NCI-H446 treated with DMSO at 0.1 percent for 48 hours (cell line): ENCODE measurements at regions not wholly inside any gene's neighbourhood (a gene's known extent, or its start where the extent isn't known, plus 50 kb on each side); places are given as distances from the start of the nearest gene placed in this dataset.

Experiments used
- DNase-seq: peaks from one replicate; lab custom pipeline; 2025; lab: John Stamatoyannopoulos, UW

DNA sequence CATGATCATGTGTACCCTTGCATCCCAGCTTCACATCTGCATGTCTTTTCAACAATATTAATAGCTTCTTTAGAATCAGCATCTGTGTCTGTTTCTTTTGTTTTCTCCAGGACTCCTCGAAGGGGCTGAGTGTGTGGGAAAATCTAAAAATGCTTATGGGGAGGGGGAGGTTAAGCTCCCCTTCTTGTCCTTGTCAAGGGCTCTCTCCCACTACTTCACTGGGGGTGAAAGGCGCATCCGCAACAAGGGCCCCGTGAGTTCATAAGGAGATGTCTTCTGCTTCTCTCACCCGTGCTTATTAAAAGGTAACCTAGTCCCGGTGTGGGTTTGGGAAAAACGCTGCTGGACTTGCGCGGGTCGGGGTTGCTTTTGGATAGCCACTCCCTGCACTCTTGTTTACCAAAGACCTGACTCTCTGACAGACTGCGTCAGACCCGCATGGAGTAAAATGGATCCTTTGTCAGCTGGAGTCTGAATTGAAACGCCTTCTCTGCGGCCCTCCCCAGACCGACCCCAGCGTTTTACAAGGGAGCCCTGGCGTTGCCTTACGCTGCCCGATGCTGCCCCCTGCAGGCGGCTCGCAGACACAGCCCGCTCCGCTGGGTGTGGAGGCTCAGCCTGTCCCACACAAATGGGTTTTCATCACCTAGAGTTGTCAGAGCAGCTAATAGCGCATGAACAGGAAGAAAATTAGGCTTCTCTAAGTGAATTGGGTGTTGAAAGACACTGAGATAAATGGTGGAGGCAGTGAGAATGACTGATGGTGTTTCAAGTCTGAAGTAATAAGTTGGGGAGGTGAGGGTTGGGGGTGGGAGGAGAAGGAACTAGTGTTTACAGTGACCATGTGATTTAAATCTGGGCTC is 53.8 kb downstream of the IER5 start:
- DNase-seq = peak; percentile 87

DNA sequence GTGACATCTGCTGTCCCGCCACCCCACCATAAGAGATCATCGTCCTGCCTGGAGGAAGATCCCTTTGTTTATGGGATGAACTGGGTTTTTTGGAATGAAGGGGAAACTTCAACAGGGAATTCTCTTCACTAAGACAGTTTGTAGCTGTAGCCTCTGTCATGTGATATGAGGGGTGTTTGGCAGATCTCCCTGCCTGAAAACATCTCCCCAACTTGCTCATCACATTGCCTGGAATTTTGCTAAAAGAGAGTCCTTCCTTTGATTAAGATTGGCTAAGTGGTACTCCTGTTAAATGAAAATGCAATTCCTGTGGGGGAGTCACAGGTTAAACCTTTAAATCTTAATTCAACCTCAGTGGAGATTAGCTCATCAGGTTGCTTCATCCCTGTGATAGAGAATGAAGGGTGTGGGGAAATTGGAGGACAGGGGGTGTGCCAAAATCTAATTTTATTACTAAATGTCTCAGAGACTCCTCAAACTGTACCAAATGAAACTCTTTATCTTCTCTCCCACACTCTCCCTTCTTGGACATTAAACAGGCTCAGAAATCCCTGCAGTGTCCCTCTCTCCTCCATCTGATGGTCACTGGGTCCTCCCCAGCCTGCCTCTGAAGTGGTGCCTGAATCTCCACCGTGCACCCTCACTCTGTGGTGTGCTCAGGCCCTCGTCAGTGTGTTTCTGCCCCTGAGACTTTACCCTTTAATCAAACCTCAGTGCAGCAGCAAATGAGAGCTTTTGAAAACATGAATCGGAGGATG is 54.8 kb downstream of the IER5 start:
- no peak for DNase-seq

- no peak for DNase-seq
These were observed 55.7 kb downstream of the IER5 start for GRCh38 chr1:181144238-181144637.

DNA sequence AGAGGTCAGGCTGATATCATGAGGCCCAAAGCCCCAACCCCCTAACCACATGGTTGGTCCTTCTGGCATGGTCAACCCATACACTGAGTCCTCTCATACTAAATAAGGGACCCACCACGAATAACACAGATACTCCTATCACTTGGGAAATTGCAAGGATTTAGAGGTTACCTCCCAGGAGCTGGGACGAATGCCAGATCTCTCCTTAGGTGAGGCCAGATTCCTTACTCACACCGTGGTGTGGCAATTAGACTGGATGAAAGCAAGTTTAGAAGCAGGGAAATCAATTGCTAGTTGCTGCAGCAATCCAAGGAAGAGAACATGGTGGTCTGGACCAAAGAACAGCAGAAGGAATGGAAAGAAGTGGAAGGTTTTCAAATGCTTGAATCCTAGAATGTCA is 60.1 kb downstream of the IER5 start:
- DNase-seq = no peak

DNA sequence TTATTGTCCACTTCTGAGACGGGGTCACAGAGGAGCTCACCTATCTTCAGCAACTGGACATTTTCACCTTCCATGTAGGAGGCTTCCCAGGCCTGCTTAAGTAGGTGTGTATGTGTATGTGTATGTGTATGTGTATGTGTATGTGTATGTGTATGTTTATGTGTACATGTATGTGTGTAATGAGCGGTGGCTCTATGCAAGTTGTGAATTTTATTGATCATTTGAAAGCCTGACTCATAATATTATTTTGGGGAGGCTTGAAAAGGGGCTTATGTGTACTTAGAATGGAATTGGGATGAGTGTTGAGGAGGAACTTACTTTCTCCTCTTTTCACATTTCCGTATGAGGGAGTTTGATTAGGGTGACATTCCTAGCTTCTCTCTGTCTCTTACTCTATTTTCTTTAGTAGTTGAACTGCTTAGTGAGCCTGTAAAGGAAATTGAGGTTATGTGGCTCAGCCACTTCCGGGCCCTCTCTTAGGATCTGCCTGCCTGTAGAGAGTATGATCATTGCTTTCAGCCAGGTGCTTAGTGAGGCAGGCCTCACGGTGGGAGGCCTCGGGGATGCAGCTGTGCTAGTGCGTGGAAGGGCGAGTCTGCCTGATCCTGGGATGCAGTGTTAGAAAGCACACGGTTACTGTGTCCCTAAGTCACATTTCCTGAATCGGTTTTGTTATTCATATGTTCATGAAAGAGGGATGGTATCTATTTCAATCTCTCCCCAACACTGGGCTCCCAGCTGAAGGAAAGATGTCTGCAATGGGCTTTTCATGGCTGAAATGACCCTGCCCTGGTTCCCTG is 61.0 kb downstream of the IER5 start:
- no peak for DNase-seq

GRCh38 chr1:181150273-181150672 is 61.8 kb downstream of the IER5 start:
- DNase-seq = no peak

DNA sequence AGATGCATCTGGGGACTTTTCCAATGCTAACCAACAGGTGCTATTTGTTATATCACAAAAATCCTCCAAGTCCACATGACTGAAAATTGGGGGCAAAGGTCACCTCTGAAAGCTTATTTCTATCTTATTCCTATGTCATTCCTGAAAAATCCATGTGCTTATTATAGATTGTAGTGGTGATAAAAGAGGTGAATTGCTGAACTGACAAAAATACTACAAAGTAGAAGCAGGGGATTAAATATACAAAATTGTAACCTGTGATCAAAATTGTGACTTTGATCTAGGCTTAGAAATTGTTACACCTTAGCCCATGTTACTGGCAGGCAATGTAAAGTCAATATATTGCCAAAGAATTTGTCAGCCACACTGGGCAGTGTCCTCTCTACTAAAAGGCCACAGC is 62.3 kb downstream of the IER5 start:
- DNase-seq = no peak

- no peak for DNase-seq
These were observed 63.2 kb downstream of the IER5 start for GRCh38 chr1:181151378-181152326.

GRCh38 chr1:181152892-181153633 is 64.6 kb downstream of the IER5 start:
- peak; percentile 40 for DNase-seq

- no peak for DNase-seq
These were observed 65.1 kb downstream of the IER5 start for GRCh38 chr1:181153634-181153961.

- no peak for DNase-seq
These were observed 66.8 kb downstream of the IER5 start for GRCh38 chr1:181155339-181155738.

DNA sequence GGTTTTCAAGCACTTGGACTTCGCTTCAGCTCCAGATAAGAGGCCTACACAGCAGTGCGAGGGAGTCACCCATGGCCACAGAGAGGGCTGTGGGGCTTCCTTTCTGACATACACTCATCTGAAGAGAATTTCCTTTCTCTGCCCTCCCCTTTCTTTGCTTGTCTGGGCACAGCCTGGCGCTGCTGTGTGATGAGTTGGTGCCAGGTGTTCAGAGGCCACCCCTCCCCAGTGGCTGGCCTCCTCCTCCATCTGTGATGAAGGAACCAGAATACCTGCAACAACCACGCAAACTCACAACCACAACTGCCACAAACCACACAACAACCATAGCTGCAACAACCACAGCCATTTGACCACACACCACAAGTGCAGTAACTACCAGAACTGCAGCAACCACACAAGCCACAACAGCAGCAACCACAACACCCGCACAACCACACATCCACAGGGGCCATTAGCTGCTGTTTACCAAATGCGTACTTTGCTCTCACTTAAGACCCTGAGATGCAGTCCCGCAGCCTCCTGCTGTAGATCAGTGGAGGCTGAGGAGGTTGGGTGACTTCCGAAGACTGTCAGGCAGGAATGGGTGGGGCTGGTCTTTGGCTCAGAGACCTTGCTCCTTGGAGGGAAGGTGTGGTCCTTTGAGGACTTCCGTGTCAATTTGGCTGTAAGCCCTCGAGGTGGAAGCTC is 71.1 kb downstream of the IER5 start:
- no peak for DNase-seq

- no peak for DNase-seq
These were observed 71.8 kb downstream of the IER5 start for GRCh38 chr1:181160322-181160721.

GRCh38 chr1:181160998-181161870 is 72.7 kb downstream of the IER5 start:
- no peak for DNase-seq

DNA sequence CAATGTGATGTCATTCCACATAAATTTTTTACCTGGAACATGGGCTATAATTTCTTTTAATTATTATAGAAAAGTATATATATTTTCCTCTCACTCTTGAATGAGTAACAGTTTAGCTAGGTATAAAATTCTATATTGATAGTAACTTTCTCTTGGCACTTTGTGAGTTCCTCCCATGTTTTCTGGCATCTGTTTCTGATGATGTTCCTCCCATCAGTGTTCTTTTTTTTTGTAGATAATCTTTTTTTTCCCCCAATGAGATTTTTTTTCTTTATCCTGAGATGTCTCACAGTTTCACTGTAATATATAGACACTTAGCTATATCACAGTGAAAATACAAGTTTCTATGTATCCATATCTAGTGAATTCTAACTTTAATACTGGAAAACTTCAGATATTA is 75.2 kb downstream of the IER5 start:
- no peak for DNase-seq

GRCh38 chr1:181166377-181167196 is 78.1 kb downstream of the IER5 start:
- peak; percentile 82 for DNase-seq

GRCh38 chr1:181169281-181169865 is 80.9 kb downstream of the IER5 start:
- DNase-seq = no peak

- no peak for DNase-seq
These were observed 81.7 kb downstream of the IER5 start for GRCh38 chr1:181170194-181170593.
